ENCODE measurements at regions not wholly inside any gene's neighbourhood (a gene's known extent, or its start where the extent isn't known, plus 50 kb on each side); places are given as distances from the start of the nearest gene placed in this dataset.
A peak's percentile ranks its signal among the peaks of the same experiment; 100 is the strongest.
"Not testable (repeated sequence)": the region's sequence is repeated elsewhere in the genome, so short reads cannot be mapped to it uniquely, and the experiment has no call there.

- DNase-seq: not testable (repeated sequence)
These were observed 83.2 kb upstream of the WIPF3 start for GRCh38 chr7:29723127-29723526.

- DNase-seq: no peak
These were observed 82.7 kb upstream of the WIPF3 start for GRCh38 chr7:29723599-29723998.

GRCh38 chr7:29729534-29730165 is 76.7 kb upstream of the WIPF3 start:
- not testable (repeated sequence) for DNase-seq

GRCh38 chr7:29734246-29734731 is 72.0 kb upstream of the WIPF3 start:
- DNase-seq: no peak

GRCh38 chr7:29747645-29748245 is 58.6 kb upstream of the WIPF3 start:
- DNase-seq: peak; percentile 43

GRCh38 chr7:29748286-29749099 is 57.8 kb upstream of the WIPF3 start:
- DNase-seq: peak; percentile 66

- no peak for DNase-seq
These were observed 56.5 kb upstream of the WIPF3 start for GRCh38 chr7:29749701-29750321.

GRCh38 chr7:29750373-29750940 is 55.9 kb upstream of the WIPF3 start:
- not testable (repeated sequence) for DNase-seq

GRCh38 chr7:29751012-29751411 is 55.3 kb upstream of the WIPF3 start:
- DNase-seq: not testable (repeated sequence)

GRCh38 chr7:29754874-29755490 is 51.3 kb upstream of the WIPF3 start:
- DNase-seq: no peak

Data from DMS153 (cell line).